ENCODE measurements at regions not wholly inside any gene's neighbourhood (a gene's known extent, or its start where the extent isn't known, plus 50 kb on each side); places are given as distances from the start of the nearest gene placed in this dataset.

DNA sequence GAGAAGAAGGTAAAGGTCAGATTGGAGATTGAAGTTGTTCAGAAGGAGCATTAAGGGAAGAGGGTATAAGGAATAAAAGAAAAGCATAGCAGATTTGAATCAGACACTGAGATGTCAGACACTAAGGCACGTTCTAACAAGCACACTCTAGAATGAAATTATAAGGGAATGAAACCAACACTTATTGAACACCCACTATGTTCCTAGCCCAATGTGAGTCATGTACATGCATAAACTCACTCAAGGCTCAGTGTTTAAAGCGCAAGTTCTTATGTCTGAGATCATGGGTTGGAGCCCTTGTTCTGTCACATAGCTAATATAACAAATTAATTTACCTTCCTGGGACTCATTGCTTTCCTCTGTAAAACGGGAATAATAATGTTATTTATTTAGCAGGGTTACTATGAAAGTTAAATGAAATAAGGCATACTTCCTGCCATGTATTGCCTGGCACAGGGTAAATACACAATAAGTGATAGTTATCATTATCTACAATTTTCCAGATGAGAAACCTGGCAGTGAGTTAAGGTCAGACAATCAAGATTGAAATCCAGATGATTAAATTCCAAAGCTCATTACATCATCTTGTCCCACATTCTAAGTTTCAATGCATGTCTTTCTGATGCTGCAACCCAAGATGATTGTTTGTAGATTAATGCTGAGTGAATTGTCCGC, 68.3 kb upstream of the DACH1 start:
- DNase-seq = no peak

DNA sequence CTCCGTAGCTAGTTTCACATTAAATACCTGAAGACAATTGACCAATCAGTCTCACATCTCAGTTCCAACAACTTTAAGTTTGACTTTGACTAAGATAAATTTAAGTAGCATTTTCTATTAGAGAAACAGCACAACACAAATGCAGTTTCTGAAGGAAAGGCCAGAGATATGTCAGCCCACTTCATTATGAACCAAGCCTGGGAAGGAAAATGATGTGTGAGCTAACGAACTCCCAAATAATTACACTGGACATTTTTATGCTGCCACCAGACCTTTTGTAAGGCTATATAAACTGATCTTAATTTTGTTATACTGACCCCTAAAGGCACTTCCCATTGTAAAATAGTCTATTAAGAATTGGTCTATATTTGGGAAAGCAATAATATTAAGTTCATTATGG, 57.9 kb upstream of the DACH1 start:
- DNase-seq = no peak

DNA sequence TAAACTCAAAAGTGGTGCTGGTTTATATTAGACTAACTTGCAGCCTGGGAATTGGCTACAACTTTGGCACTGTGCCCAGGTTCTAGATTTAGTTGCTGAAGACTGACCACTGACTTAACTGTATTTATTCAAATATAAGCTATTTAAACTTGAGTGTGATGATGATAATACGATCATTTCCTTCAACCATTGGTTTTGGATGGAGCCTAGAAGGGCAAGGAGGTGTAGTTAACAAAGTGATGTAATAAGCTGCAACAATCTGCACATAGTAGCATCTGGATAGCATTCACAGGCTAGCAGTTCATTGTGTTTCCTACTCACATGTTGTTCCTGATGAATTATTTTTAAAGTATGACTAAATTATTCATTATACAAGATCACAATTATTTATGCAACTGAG, 55.2 kb upstream of the DACH1 start:
- no peak for DNase-seq

Measured in stimulated activated CD4-positive, alpha-beta T cell treated with anti-CD3 and anti-CD28 coated beads, Interleukin-4, amount 100 ng/mL, for 4 hours (primary cell).